HepG2 (cell line): ENCODE measurements at regions not wholly inside any gene's neighbourhood (a gene's known extent, or its start where the extent isn't known, plus 50 kb on each side); places are given as distances from the start of the nearest gene placed in this dataset.
A peak's percentile ranks its signal among the peaks of the same experiment; 100 is the strongest.

Experiments
- ELF1 ChIP-seq: sonication (generic); formaldehyde crosslinking; IDR thresholded peaks from 2 replicates; pipeline ENCODE4 v1.4.0; 2020; ENCODE audit warnings: missing genetic modification reagents
- HOXA7 ChIP-seq: sonication (generic); formaldehyde crosslinking; IDR thresholded peaks from 2 replicates; pipeline ENCODE4 v1.8.1; 2022; ENCODE audit warnings: mild to moderate bottlenecking, missing genetic modification reagents, moderate library complexity
- HOXA9 ChIP-seq: sonication (generic); formaldehyde crosslinking; IDR thresholded peaks from 2 replicates; pipeline ENCODE4 v1.8.1; 2022; ENCODE audit warnings: missing genetic modification reagents, mild to moderate bottlenecking, moderate library complexity, borderline replicate concordance
- MXD4 ChIP-seq: IDR thresholded peaks from 2 replicates; pipeline ENCODE4 v1.6.1; 2016; ENCODE audit warnings: mild to moderate bottlenecking, missing biosample characterization, missing genetic modification reagents
- POGZ ChIP-seq: sonication (generic); formaldehyde crosslinking; IDR thresholded peaks from 2 replicates; pipeline ENCODE4 v1.4.0; 2020; ENCODE audit warnings: mild to moderate bottlenecking, missing genetic modification reagents
- RBFOX2 ChIP-seq: fragments of 200-400 bp; formaldehyde crosslinking; IDR thresholded peaks from 2 replicates; pipeline ENCODE4 v1.6.1; 2017; ENCODE audit warnings: low read depth, mild to moderate bottlenecking, low read length
- TCF7 ChIP-seq: sonication (generic); IDR thresholded peaks from 2 replicates; pipeline ENCODE4 v1.6.1; 2016; ENCODE audit warnings: antibody characterized with exemption, low read depth
- YEATS4 ChIP-seq: sonication (generic); formaldehyde crosslinking; IDR thresholded peaks from 2 replicates; pipeline ENCODE4 v1.4.0; 2020; ENCODE audit warnings: missing genetic modification reagents, borderline replicate concordance
- ZFP36 ChIP-seq: fragments of 150-350 bp; IDR thresholded peaks from 2 replicates; pipeline ENCODE4 v1.6.1; 2018; ENCODE audit warnings: borderline replicate concordance, low read length, low read depth; ENCODE audit not compliant: partially characterized antibody
- ZNF101 ChIP-seq: sonication (generic); formaldehyde crosslinking; IDR thresholded peaks from 2 replicates; pipeline ENCODE4 v1.4.0; 2020; ENCODE audit warnings: mild to moderate bottlenecking, low read depth, missing genetic modification reagents, borderline replicate concordance
- ZNF317 ChIP-seq: sonication (generic); formaldehyde crosslinking; IDR thresholded peaks from 2 replicates; pipeline ENCODE4 v1.5.0; 2020; ENCODE audit warnings: mild to moderate bottlenecking, missing genetic modification reagents
- ZNF326 ChIP-seq: sonication (generic); formaldehyde crosslinking; IDR thresholded peaks from 2 replicates; pipeline ENCODE4 v1.4.0; 2020; ENCODE audit warnings: missing genetic modification reagents, borderline replicate concordance
- ZNF589 ChIP-seq: sonication (generic); formaldehyde crosslinking; conservative IDR thresholded peaks from 2 replicates; pipeline ENCODE4 v1.8.0; 2022; ENCODE audit warnings: mild to moderate bottlenecking, moderate library complexity, missing genetic modification reagents
- ZNF598 ChIP-seq: sonication (generic); formaldehyde crosslinking; IDR thresholded peaks from 2 replicates; pipeline ENCODE4 v1.5.1; 2020; ENCODE audit warnings: mild to moderate bottlenecking, missing genetic modification reagents, borderline replicate concordance
- TF ChIP-seq, protein P1 (sequence below): sonication (generic); formaldehyde crosslinking; IDR thresholded peaks from 2 replicates; pipeline ENCODE4 v1.9.0; 2021; ENCODE audit warnings: missing genetic modification reagents, borderline replicate concordance
- TF ChIP-seq, protein P2 (sequence below), 2 experiments: IDR thresholded peaks; 2 replicates each; pipeline ENCODE4 v1.6.1; 2011 to 2012; ENCODE audit warnings: low read length in 2 of 2, borderline replicate concordance in 1 of 2, low read depth in 1 of 2, mild to moderate bottlenecking in 1 of 2, moderate library complexity in 1 of 2
- TF ChIP-seq, protein P3 (sequence below): sonication (generic); formaldehyde crosslinking; conservative IDR thresholded peaks from 2 replicates; pipeline ENCODE4 v1.4.0; 2020; ENCODE audit warnings: mild to moderate bottlenecking, missing genetic modification reagents, moderate library complexity

DNA sequence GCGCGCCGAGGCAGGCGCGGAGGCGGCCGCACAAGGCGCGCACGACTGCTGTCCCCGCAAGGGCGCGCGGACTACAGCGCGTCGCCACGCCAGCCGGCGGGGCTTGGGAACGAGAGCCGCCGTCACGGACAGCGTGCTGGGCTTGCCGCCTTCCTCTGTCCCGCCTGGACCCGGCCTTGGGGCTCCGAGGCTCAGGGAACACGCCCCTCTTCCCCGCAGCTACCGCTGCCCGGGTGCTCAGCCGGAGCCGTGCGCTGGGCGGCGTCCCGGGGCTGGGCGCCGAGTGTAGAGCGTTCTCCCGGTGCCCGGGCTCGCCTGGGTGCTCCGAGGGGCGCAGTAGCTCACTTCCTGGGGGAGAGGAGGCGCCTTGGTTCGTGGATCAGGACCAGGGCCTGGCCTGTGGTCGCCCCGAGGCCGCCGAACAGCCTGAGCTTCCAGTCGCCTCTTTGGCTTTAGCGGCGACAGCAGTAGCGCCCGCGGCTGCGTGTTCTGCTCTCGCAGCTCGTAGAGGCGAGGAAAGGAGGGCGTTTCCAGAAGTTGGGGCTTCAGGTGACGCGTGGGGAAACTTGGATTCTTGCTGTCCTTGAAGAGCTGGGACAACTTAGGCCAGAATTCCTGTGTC, 226.7 kb upstream of the C2CD4B start (continued):
- TF ChIP-seq, protein P1, sequence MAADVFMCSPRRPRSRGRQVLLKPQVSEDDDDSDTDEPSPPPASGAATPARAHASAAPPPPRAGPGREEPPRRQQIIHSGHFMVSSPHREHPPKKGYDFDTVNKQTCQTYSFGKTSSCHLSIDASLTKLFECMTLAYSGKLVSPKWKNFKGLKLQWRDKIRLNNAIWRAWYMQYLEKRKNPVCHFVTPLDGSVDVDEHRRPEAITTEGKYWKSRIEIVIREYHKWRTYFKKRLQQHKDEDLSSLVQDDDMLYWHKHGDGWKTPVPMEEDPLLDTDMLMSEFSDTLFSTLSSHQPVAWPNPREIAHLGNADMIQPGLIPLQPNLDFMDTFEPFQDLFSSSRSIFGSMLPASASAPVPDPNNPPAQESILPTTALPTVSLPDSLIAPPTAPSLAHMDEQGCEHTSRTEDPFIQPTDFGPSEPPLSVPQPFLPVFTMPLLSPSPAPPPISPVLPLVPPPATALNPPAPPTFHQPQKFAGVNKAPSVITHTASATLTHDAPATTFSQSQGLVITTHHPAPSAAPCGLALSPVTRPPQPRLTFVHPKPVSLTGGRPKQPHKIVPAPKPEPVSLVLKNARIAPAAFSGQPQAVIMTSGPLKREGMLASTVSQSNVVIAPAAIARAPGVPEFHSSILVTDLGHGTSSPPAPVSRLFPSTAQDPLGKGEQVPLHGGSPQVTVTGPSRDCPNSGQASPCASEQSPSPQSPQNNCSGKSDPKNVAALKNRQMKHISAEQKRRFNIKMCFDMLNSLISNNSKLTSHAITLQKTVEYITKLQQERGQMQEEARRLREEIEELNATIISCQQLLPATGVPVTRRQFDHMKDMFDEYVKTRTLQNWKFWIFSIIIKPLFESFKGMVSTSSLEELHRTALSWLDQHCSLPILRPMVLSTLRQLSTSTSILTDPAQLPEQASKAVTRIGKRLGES (CRISPR knock-in tag): 0 out of 2 replicates have a peak, but pooled peaks have one; percentile 46
- TF ChIP-seq YEATS4 (CRISPR knock-in tag) (peak; percentile 67; the same call in 1 of the 2 replicates), ZNF326 (CRISPR knock-in tag) (no peak), ZNF589 (CRISPR knock-in tag) (0 out of 2 replicates have a peak, but pooled peaks have one; percentile 21), ZNF317 (CRISPR knock-in tag) (no peak), TCF7 (no peak), HOXA9 (CRISPR knock-in tag) (no peak; the same call in 1 of the 2 replicates), RBFOX2 (peak; percentile 51; the same call in 1 of the 2 replicates), ZFP36 (no peak), HOXA7 (no peak), ELF1 (no peak), MXD4 (CRISPR knock-in tag) (0 out of 2 replicates have a peak, but pooled peaks have one; percentile 61), ZNF101 (no peak), POGZ (CRISPR knock-in tag) (peak; percentile 48; the same call in 1 of the 2 replicates), ZNF598 (CRISPR knock-in tag) (no peak)
- TF ChIP-seq, protein P2, sequence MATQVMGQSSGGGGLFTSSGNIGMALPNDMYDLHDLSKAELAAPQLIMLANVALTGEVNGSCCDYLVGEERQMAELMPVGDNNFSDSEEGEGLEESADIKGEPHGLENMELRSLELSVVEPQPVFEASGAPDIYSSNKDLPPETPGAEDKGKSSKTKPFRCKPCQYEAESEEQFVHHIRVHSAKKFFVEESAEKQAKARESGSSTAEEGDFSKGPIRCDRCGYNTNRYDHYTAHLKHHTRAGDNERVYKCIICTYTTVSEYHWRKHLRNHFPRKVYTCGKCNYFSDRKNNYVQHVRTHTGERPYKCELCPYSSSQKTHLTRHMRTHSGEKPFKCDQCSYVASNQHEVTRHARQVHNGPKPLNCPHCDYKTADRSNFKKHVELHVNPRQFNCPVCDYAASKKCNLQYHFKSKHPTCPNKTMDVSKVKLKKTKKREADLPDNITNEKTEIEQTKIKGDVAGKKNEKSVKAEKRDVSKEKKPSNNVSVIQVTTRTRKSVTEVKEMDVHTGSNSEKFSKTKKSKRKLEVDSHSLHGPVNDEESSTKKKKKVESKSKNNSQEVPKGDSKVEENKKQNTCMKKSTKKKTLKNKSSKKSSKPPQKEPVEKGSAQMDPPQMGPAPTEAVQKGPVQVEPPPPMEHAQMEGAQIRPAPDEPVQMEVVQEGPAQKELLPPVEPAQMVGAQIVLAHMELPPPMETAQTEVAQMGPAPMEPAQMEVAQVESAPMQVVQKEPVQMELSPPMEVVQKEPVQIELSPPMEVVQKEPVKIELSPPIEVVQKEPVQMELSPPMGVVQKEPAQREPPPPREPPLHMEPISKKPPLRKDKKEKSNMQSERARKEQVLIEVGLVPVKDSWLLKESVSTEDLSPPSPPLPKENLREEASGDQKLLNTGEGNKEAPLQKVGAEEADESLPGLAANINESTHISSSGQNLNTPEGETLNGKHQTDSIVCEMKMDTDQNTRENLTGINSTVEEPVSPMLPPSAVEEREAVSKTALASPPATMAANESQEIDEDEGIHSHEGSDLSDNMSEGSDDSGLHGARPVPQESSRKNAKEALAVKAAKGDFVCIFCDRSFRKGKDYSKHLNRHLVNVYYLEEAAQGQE (IDR thresholded peaks at IDR 0.05; ENCODE audit: borderline replicate concordance in 1 of 2, low read depth in 1 of 2, low read length in 2 of 2): no peak
- TF ChIP-seq, protein P3, sequence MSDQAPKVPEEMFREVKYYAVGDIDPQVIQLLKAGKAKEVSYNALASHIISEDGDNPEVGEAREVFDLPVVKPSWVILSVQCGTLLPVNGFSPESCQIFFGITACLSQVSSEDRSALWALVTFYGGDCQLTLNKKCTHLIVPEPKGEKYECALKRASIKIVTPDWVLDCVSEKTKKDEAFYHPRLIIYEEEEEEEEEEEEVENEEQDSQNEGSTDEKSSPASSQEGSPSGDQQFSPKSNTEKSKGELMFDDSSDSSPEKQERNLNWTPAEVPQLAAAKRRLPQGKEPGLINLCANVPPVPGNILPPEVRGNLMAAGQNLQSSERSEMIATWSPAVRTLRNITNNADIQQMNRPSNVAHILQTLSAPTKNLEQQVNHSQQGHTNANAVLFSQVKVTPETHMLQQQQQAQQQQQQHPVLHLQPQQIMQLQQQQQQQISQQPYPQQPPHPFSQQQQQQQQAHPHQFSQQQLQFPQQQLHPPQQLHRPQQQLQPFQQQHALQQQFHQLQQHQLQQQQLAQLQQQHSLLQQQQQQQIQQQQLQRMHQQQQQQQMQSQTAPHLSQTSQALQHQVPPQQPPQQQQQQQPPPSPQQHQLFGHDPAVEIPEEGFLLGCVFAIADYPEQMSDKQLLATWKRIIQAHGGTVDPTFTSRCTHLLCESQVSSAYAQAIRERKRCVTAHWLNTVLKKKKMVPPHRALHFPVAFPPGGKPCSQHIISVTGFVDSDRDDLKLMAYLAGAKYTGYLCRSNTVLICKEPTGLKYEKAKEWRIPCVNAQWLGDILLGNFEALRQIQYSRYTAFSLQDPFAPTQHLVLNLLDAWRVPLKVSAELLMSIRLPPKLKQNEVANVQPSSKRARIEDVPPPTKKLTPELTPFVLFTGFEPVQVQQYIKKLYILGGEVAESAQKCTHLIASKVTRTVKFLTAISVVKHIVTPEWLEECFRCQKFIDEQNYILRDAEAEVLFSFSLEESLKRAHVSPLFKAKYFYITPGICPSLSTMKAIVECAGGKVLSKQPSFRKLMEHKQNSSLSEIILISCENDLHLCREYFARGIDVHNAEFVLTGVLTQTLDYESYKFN (CRISPR knock-in tag): 0 out of 2 replicates have a peak, but pooled peaks have one; percentile 1
